LNCAP (cell line): ENCODE measurements at regions not wholly inside any gene's neighbourhood (a gene's known extent, or its start where the extent isn't known, plus 50 kb on each side); places are given as distances from the start of the nearest gene placed in this dataset.

Experiments used
- TF ChIP-seq, protein P1 (sequence below): fragments of 450-650 bp; IDR thresholded peaks from 2 replicates; pipeline ENCODE4 v1.5.1; 2017; ENCODE audit warnings: mild to moderate bottlenecking

GRCh38 chr6:165983112-165984072 lies 184.3 kb downstream of the TBXT start:
- TF ChIP-seq, protein P1, sequence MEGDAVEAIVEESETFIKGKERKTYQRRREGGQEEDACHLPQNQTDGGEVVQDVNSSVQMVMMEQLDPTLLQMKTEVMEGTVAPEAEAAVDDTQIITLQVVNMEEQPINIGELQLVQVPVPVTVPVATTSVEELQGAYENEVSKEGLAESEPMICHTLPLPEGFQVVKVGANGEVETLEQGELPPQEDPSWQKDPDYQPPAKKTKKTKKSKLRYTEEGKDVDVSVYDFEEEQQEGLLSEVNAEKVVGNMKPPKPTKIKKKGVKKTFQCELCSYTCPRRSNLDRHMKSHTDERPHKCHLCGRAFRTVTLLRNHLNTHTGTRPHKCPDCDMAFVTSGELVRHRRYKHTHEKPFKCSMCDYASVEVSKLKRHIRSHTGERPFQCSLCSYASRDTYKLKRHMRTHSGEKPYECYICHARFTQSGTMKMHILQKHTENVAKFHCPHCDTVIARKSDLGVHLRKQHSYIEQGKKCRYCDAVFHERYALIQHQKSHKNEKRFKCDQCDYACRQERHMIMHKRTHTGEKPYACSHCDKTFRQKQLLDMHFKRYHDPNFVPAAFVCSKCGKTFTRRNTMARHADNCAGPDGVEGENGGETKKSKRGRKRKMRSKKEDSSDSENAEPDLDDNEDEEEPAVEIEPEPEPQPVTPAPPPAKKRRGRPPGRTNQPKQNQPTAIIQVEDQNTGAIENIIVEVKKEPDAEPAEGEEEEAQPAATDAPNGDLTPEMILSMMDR: no peak

- TF ChIP-seq, protein P1: no peak
Observed at GRCh38 chr6:165978476-165978875, 189.2 kb downstream of the TBXT start.

DNA sequence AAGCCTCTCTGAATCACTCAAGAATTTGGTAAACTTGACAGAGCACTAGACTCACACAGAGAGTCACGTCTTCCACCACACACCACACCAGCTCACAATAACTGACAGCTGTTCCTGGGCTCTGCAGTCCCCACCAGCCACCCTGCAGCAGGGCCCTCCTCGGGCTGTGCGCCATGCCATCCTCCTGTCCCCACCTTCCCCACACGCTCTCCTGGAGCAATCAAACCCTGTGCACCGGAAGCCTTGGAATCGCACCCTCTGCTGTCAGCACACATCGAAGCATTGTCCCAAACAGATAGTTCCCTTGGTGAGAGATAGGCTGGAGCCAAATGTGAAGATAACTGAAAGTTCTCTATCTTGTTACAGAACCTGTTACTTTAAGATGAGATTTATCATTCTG lies 191.0 kb downstream of the TBXT start:
- TF ChIP-seq, protein P1: no peak

DNA sequence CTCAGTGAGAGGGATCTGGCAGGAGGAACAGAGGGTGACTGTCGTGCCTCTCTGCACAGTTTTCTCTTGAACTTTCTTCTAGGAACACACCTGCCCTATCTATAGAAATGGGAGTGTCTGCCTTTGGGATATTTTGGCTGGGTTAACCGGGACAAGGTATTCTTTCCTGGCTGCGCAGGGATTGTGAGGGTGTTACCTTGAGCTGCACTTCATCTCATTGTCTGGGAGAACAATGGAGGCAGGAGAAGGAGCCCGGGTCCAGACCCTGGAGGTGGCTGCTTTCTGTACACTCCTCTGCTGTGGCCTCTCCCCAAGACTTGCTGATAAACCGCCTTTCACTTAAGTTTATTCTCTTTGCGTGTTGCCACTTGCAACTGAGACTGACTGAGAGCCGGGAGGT lies 192.8 kb downstream of the TBXT start:
- TF ChIP-seq, protein P1: no peak

- TF ChIP-seq, protein P1: no peak
Observed at GRCh38 chr6:165973473-165973872, 194.2 kb downstream of the TBXT start.

GRCh38 chr6:165972139-165972802 lies 195.4 kb downstream of the TBXT start:
- TF ChIP-seq, protein P1: no peak

DNA sequence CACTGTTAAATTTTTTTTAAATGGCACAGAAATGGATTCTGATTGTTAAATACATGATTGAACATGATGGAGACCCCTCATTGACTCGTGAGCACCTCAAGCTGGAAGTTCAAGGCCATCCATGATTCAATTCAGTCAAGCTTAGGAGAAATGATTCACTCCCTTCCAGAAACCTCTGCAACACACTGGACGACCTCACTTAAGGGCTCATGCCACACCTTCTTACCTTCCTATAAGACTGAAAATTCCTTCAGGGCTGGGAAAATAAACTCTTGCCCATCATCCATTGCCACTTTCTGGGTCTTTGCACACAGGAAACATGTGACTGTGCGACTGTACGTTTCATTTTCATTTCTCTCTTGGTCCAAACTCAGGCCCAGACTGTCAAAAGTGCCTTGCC lies 196.4 kb downstream of the TBXT start:
- TF ChIP-seq, protein P1: no peak
